Neural cell (in vitro differentiated cells): ENCODE measurements at regions not wholly inside any gene's neighbourhood (a gene's known extent, or its start where the extent isn't known, plus 50 kb on each side); places are given as distances from the start of the nearest gene placed in this dataset.
A peak's percentile ranks its signal among the peaks of the same experiment; 100 is the strongest.

Source experiments
- H2AFZ ChIP-seq: fragments of 200-600, 300-800 bp; sonication (generic), shearing (Covaris generic); 2 replicates; pipeline ENCODE4 v1.6.0; 2014; ENCODE audit warnings: low read depth, mild to moderate bottlenecking, antibody characterized with exemption, low read length, moderate library complexity
- H3F3A ChIP-seq: fragments of 200-600 bp; shearing (Covaris generic); 2 replicates; pipeline ENCODE4 v1.6.1; 2016; ENCODE audit warnings: mild to moderate bottlenecking, moderate library complexity, mixed read lengths, antibody characterized with exemption, low read length; ENCODE audit not compliant: insufficient read depth, poor library complexity, severe bottlenecking
- H3K27ac ChIP-seq: fragments of 200-600, 300-800 bp; sonication (generic), shearing (Covaris generic); 2 replicates; pipeline ENCODE4 v1.5.1; 2014; ENCODE audit warnings: mild to moderate bottlenecking, low read length, moderate library complexity
- H3K27me3 ChIP-seq: fragments of 300-800, 200-600 bp; sonication (generic), shearing (Covaris generic); 2 replicates; pipeline ENCODE4 v1.6.0; 2014; ENCODE audit warnings: mild to moderate bottlenecking, low read depth, low read length, moderate library complexity; ENCODE audit not compliant: insufficient read depth
- H3K36me3 ChIP-seq: fragments of 300-800, 200-600 bp; sonication (generic), shearing (Covaris generic); 2 replicates; pipeline ENCODE4 v1.5.1; 2014; ENCODE audit warnings: mild to moderate bottlenecking, antibody characterized with exemption, low read length, moderate library complexity; ENCODE audit not compliant: insufficient read depth
- H3K4me2 ChIP-seq: fragments of 300-800, 200-600 bp; sonication (generic), shearing (Covaris generic); 2 replicates; pipeline ENCODE4 v1.6.0; 2014; ENCODE audit warnings: mild to moderate bottlenecking, low read length
- H3K4me3 ChIP-seq: fragments of 300-800, 200-600 bp; sonication (generic), shearing (Covaris generic); 2 replicates; pipeline ENCODE4 v1.5.1; 2014; ENCODE audit warnings: mild to moderate bottlenecking, low read length, moderate library complexity
- H3K79me2 ChIP-seq: fragments of 200-600 bp; shearing (Covaris generic); replicated peaks from 2 replicates; pipeline ENCODE4 v1.6.0; 2014; ENCODE audit warnings: mild to moderate bottlenecking, low read length, moderate library complexity; ENCODE audit not compliant: insufficient read depth
- H3K9ac ChIP-seq: fragments of 300-800, 200-600 bp; sonication (generic), shearing (Covaris generic); 2 replicates; pipeline ENCODE4 v1.6.1; 2016; ENCODE audit warnings: mild to moderate bottlenecking, low read length, mixed read lengths
- H3K9me2 ChIP-seq: fragments of 200-600 bp; shearing (Covaris generic); 2 replicates; pipeline ENCODE4 v1.6.1; 2016; ENCODE audit warnings: mild to moderate bottlenecking, low read length, mixed read lengths; ENCODE audit not compliant: insufficient read depth
- H3K9me3 ChIP-seq: fragments of 200-600, 300-800 bp; sonication (generic), shearing (Covaris generic); 2 replicates; pipeline ENCODE4 v1.6.1; 2016; ENCODE audit warnings: mild to moderate bottlenecking, mixed run types, low read length, moderate library complexity, mixed read lengths
- H4K20me1 ChIP-seq: fragments of 200-600 bp; shearing (Covaris generic); 2 replicates; pipeline ENCODE4 v1.6.1; 2016; ENCODE audit warnings: mild to moderate bottlenecking, mixed run types; ENCODE audit not compliant: insufficient read depth
- CTCF ChIP-seq: fragments of 450-650 bp; IDR thresholded peaks from 2 replicates; pipeline ENCODE4 v1.5.1; 2014; ENCODE audit warnings: antibody characterized with exemption, mild to moderate bottlenecking, moderate library complexity; ENCODE audit not compliant: poor library complexity, severe bottlenecking
- EP300 ChIP-seq: fragments of 450-650 bp; conservative IDR thresholded peaks from 2 replicates; pipeline ENCODE4 v1.6.1; 2014; ENCODE audit warnings: antibody characterized with exemption, mild to moderate bottlenecking, moderate library complexity; ENCODE audit not compliant: poor library complexity, severe bottlenecking
- EZH2 ChIP-seq: fragments of 200-600, 300-800 bp; shearing (Covaris generic), sonication (generic); IDR thresholded peaks from 2 replicates; pipeline ENCODE4 v1.6.1; 2014; ENCODE audit warnings: antibody characterized with exemption, low read length, borderline replicate concordance, mild to moderate bottlenecking; ENCODE audit not compliant: insufficient read depth, poor library complexity, severe bottlenecking
- MXI1 ChIP-seq: fragments of 450-650 bp; conservative IDR thresholded peaks from 2 replicates; pipeline ENCODE4 v1.6.1; 2014; ENCODE audit warnings: antibody characterized with exemption, mild to moderate bottlenecking; ENCODE audit not compliant: poor library complexity, severe bottlenecking
- POLR2AphosphoS5 ChIP-seq: IDR thresholded peaks from 2 replicates; pipeline ENCODE4 v1.6.1; 2012
- RAD21 ChIP-seq: fragments of 450-650 bp; conservative IDR thresholded peaks from 2 replicates; pipeline ENCODE4 v1.6.1; 2014; ENCODE audit warnings: antibody characterized with exemption, mild to moderate bottlenecking, moderate library complexity
- SMC3 ChIP-seq: fragments of 450-650 bp; conservative IDR thresholded peaks from 2 replicates; pipeline ENCODE4 v1.6.1; 2014; ENCODE audit warnings: antibody characterized with exemption, mild to moderate bottlenecking, moderate library complexity; ENCODE audit not compliant: poor library complexity
- TAF1 ChIP-seq: IDR thresholded peaks from 2 replicates; pipeline ENCODE4 v1.6.1; 2012; ENCODE audit warnings: low read depth
- TF ChIP-seq, protein P1 (sequence below): IDR thresholded peaks from 2 replicates; pipeline ENCODE4 v1.6.1; 2012; ENCODE audit warnings: borderline replicate concordance

GRCh38 chr13:61029064-61029463 is 386.6 kb downstream of the PCDH20 start:
- Histone ChIP-seq H3K79me2 (no peaks in the 10 kb centered on the region), H4K20me1 (no peaks in the 10 kb centered on the region), H3K9me2 (no peaks in the 10 kb centered on the region), H3K4me3 (peak overlapping the region; percentile 26), H3K27me3 (no peaks in the 10 kb centered on the region), H3K27ac (peak overlapping the region; percentile 87), H3K36me3 (no peaks in the 10 kb centered on the region), H3K9me3 (no peaks in the 10 kb centered on the region), H3F3A (no peaks in the 10 kb centered on the region), H3K4me2 (peak overlapping the region; percentile 21), H3K9ac (peak overlapping the region; percentile 45), H2AFZ (no peak overlapping the region)
- TF ChIP-seq RAD21 (no peak), CTCF (no peak), SMC3 (no peak), EP300 (no peak), POLR2AphosphoS5 (no peak), EZH2 (no peak), TAF1 (no peak), MXI1 (no peak)
- TF ChIP-seq, protein P1, sequence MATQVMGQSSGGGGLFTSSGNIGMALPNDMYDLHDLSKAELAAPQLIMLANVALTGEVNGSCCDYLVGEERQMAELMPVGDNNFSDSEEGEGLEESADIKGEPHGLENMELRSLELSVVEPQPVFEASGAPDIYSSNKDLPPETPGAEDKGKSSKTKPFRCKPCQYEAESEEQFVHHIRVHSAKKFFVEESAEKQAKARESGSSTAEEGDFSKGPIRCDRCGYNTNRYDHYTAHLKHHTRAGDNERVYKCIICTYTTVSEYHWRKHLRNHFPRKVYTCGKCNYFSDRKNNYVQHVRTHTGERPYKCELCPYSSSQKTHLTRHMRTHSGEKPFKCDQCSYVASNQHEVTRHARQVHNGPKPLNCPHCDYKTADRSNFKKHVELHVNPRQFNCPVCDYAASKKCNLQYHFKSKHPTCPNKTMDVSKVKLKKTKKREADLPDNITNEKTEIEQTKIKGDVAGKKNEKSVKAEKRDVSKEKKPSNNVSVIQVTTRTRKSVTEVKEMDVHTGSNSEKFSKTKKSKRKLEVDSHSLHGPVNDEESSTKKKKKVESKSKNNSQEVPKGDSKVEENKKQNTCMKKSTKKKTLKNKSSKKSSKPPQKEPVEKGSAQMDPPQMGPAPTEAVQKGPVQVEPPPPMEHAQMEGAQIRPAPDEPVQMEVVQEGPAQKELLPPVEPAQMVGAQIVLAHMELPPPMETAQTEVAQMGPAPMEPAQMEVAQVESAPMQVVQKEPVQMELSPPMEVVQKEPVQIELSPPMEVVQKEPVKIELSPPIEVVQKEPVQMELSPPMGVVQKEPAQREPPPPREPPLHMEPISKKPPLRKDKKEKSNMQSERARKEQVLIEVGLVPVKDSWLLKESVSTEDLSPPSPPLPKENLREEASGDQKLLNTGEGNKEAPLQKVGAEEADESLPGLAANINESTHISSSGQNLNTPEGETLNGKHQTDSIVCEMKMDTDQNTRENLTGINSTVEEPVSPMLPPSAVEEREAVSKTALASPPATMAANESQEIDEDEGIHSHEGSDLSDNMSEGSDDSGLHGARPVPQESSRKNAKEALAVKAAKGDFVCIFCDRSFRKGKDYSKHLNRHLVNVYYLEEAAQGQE, result no peak

DNA sequence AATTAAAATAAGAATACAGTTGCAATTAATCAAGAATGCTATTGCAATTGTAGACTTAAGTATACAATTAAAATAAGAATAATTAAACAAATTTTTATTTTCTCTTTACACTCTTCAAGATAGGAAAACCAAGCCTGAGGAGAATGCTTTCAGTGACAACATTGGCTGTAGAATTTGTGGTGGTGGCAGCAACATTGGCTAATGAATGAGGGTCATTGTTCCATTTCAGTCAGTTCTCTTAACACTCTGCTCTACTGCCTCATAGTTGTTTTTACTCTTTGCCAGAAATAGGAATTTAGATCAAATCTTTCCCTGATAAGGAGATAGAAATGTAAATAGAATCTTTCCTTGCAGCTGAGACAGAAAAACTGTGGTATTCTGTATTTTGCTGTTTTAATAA is 391.6 kb downstream of the PCDH20 start:
- no peak for TF ChIP-seq EZH2
- H3F3A ChIP-seq, result no peaks in the 10 kb centered on the region
- H3K4me3 ChIP-seq, result no peak overlapping the region
- H4K20me1 ChIP-seq, result no peaks in the 10 kb centered on the region
- no peaks in the 10 kb centered on the region for H3K27me3 ChIP-seq
- no peaks in the 10 kb centered on the region for H3K9me3 ChIP-seq
- no peak overlapping the region for H2AFZ ChIP-seq
- no peaks in the 10 kb centered on the region for H3K9me2 ChIP-seq
- no peak overlapping the region for H3K27ac ChIP-seq
- no peak overlapping the region for H3K9ac ChIP-seq
- H3K36me3 ChIP-seq, result no peaks in the 10 kb centered on the region
- no peaks in the 10 kb centered on the region for H3K79me2 ChIP-seq
- H3K4me2 ChIP-seq, result no peak overlapping the region

DNA sequence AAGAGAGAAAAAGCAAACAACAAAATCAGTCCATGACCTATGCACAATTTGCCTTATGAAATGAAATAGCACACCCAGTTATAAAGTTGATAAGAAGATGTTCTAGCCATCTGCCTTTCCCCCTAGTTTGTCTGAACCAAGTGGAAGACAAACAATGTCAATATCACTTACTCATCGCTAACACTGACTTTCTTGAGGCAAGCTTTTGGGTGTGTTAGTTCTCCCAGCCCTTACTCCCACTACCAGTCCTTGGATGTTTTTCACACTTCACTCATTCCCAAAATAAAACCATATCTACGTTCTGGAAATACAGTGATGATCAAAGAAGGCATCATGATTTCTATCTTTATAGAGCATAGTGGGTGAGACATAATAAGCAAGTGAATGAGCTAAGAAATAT is 393.8 kb downstream of the PCDH20 start:
- Histone ChIP-seq H3K4me3 (no peak overlapping the region), H3K27me3 (no peaks in the 10 kb centered on the region), H3K36me3 (no peaks in the 10 kb centered on the region), H3K9me2 (no peaks in the 10 kb centered on the region), H3F3A (no peaks in the 10 kb centered on the region), H3K9ac (no peak overlapping the region), H3K9me3 (no peaks in the 10 kb centered on the region), H3K27ac (no peak overlapping the region), H3K4me2 (no peak overlapping the region), H4K20me1 (no peaks in the 10 kb centered on the region), H2AFZ (no peak overlapping the region), H3K79me2 (no peaks in the 10 kb centered on the region)
- TF ChIP-seq, protein P1, result no peak
- no peak for TF ChIP-seq EP300
